Ishikawa (cell line): ENCODE measurements at regions not wholly inside any gene's neighbourhood (a gene's known extent, or its start where the extent isn't known, plus 50 kb on each side); places are given as distances from the start of the nearest gene placed in this dataset.

ENCODE experiments used
- CREB1 ChIP-seq: IDR thresholded peaks from 2 replicates; pipeline ENCODE4 v1.6.1; 2012; ENCODE audit warnings: low read depth
- FOXM1 ChIP-seq: IDR thresholded peaks from 2 replicates; pipeline ENCODE4 v1.6.1; 2012; ENCODE audit warnings: low read depth, borderline replicate concordance
- NFIC ChIP-seq: IDR thresholded peaks from 2 replicates; pipeline ENCODE4 v1.6.1; 2012
- TF ChIP-seq, protein P1 (sequence below): IDR thresholded peaks from 2 replicates; pipeline ENCODE4 v1.6.1; 2012

DNA sequence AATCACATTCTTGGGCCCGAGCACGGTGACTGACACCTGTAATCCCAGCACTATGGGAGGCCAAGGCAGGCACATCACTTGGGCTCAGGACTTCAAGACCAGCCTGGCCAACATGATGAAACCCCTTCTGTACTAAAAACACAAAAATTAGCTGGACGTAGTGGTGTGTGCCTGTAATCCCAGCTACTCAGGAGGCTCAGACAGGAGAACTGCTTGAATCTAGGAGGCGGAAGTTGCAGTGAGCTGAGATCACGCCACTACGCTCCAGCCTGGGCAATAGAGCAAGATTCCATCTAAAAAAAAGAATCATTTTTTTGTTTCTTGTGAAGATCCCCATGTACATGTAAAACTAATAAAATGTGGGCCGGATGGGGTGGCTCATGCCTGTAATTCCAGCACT lies 53.1 kb upstream of the ATF7IP2 start:
- TF ChIP-seq CREB1 (no peak), FOXM1 (no peak), NFIC (no peak)
- TF ChIP-seq, protein P1, sequence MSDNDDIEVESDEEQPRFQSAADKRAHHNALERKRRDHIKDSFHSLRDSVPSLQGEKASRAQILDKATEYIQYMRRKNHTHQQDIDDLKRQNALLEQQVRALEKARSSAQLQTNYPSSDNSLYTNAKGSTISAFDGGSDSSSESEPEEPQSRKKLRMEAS: no peak
